Suppressor macrophage treated with lipopolysaccharide for 1 hour (primary cell): ENCODE measurements at regions not wholly inside any gene's neighbourhood (a gene's known extent, or its start where the extent isn't known, plus 50 kb on each side); places are given as distances from the start of the nearest gene placed in this dataset.
A peak's percentile ranks its signal among the peaks of the same experiment; 100 is the strongest.

Experiments used
- DNase-seq, 3 donors: peaks; one replicate each; pipeline ENCODE4 v3.0.0-alpha.2; 2020 to 2022

GRCh38 chr3:99541181-99541580, 97.2 kb upstream of the COL8A1 start:
- no peak for DNase-seq

- DNase-seq: no peak
These were observed 101.0 kb upstream of the COL8A1 start for GRCh38 chr3:99537416-99537815.

GRCh38 chr3:99536555-99537314, 101.7 kb upstream of the COL8A1 start:
- DNase-seq: no peak

GRCh38 chr3:99534951-99535704, 103.3 kb upstream of the COL8A1 start:
- DNase-seq: peak; percentile 18 to 66 (median 35)

- peak; percentile 81 to 90 (median 88) for DNase-seq
These were observed 106.1 kb upstream of the COL8A1 start for GRCh38 chr3:99532246-99532645.

- peak in 1 of 3 donors; percentile 33 for DNase-seq
These were observed 109.1 kb upstream of the COL8A1 start for GRCh38 chr3:99529265-99529664.

- DNase-seq: peak in 1 of 3 donors; percentile 14
These were observed 111.5 kb upstream of the COL8A1 start for GRCh38 chr3:99526921-99527320.

GRCh38 chr3:99524559-99524958, 113.8 kb upstream of the COL8A1 start:
- DNase-seq: peak; percentile 37 to 68 (median 60)

- DNase-seq: peak in 2 of 3 donors; percentile 51 to 55
These were observed 114.8 kb upstream of the COL8A1 start for GRCh38 chr3:99523431-99524127.

GRCh38 chr3:99522147-99522546, 116.2 kb upstream of the COL8A1 start:
- DNase-seq: no peak

- DNase-seq: peak in 2 of 3 donors; percentile 22 to 65
These were observed 116.8 kb upstream of the COL8A1 start for GRCh38 chr3:99521551-99521950.

GRCh38 chr3:99520513-99520912, 117.9 kb upstream of the COL8A1 start:
- peak in 1 of 3 donors; percentile 17 for DNase-seq

GRCh38 chr3:99516936-99517335, 121.5 kb upstream of the COL8A1 start:
- peak; percentile 68 to 83 (median 68) for DNase-seq

- peak in 1 of 3 donors; percentile 16 for DNase-seq
These were observed 122.5 kb upstream of the COL8A1 start for GRCh38 chr3:99515891-99516290.

- no peak for DNase-seq
These were observed 129.2 kb upstream of the COL8A1 start for GRCh38 chr3:99509224-99509623.

- peak; percentile 87 to 90 (median 89) for DNase-seq
These were observed 130.2 kb upstream of the COL8A1 start for GRCh38 chr3:99508191-99508590.

GRCh38 chr3:99505646-99506269, 132.6 kb upstream of the COL8A1 start:
- DNase-seq: peak; percentile 93 to 100 (median 100)

- no peak for DNase-seq
These were observed 133.2 kb upstream of the COL8A1 start for GRCh38 chr3:99505200-99505599.

GRCh38 chr3:99504258-99504657, 134.1 kb upstream of the COL8A1 start:
- no peak for DNase-seq

- DNase-seq: peak in 1 of 3 donors; percentile 16
These were observed 135.0 kb upstream of the COL8A1 start for GRCh38 chr3:99503350-99503749.

- DNase-seq: peak in 1 of 3 donors; percentile 31
These were observed 135.5 kb upstream of the COL8A1 start for GRCh38 chr3:99502871-99503270.

GRCh38 chr3:99500485-99500884, 137.9 kb upstream of the COL8A1 start:
- peak in 1 of 3 donors; percentile 14 for DNase-seq
